ENCODE measurements at regions not wholly inside any gene's neighbourhood (a gene's known extent, or its start where the extent isn't known, plus 50 kb on each side); places are given as distances from the start of the nearest gene placed in this dataset.

GRCh38 chr15:46591462-46591861 lies 956.6 kb downstream of the SQOR start:
- Histone ChIP-seq H3K27ac (ENCODE audit: low read depth, low read length) (no peak overlapping the region), H3K56ac (replicated peaks; ENCODE audit: insufficient read length, low read depth, low read length) (no peak overlapping the region), H2AK5ac (ENCODE audit: low read depth, low read length) (no peak overlapping the region), H2BK5ac (ENCODE audit: low read depth, low read length) (no peak overlapping the region), H2BK15ac (ENCODE audit: low read length) (no peak overlapping the region), H2BK20ac (ENCODE audit: low read length) (no peak overlapping the region), H3K4me3 (ENCODE audit: extremely low read depth in 1 of 4, insufficient read depth in 2 of 4, low read depth in 3 of 4, low read length in 4 of 4) (no peak overlapping the region), H4K8ac (ENCODE audit: extremely low read depth, insufficient read depth, low read length) (no peak overlapping the region), H3K79me2 (ENCODE audit: control insufficient read depth in 1 of 2, insufficient read depth in 2 of 2, low read length in 2 of 2) (no peaks in the 10 kb centered on the region), H3K79me1 (ENCODE audit: low read depth, low read length) (no peaks in the 10 kb centered on the region), H3K23ac (ENCODE audit: insufficient read length) (no peak overlapping the region), H2AFZ (ENCODE audit: low read length) (no peak overlapping the region), H3K23me2 (ENCODE audit: low read depth, low read length) (peaks cover 2% of the 10 kb centered on the region; the same call in 1 of the 2 replicates), H3K18ac (ENCODE audit: extremely low read depth, low read length) (no peak overlapping the region), H4K20me1 (replicated peaks in 1 of 2; ENCODE audit: control insufficient read depth in 1 of 2, insufficient read depth in 2 of 2, low read length in 2 of 2) (no peaks in the 10 kb centered on the region), H3K4ac (replicated peaks; ENCODE audit: insufficient read length, low read depth, low read length) (no peak overlapping the region), H3K4me2 (ENCODE audit: insufficient read depth in 1 of 2, low read depth in 2 of 2, low read length in 2 of 2) (no peak overlapping the region), H3K36me3 (ENCODE audit: control insufficient read depth in 2 of 4, insufficient read depth in 4 of 4, low read length in 3 of 4) (no peaks in the 10 kb centered on the region), H3K9me3 (ENCODE audit: insufficient read depth in 2 of 2, low read depth in 1 of 2, low read length in 1 of 2) (no peaks in the 10 kb centered on the region), H3K9ac (replicated peaks in 1 of 4; ENCODE audit: extremely low read depth in 1 of 4, low read depth in 3 of 4, low read length in 3 of 4) (no peak overlapping the region), H3K14ac (ENCODE audit: insufficient read length) (no peak overlapping the region), H4K5ac (ENCODE audit: insufficient read length, low read depth, low read length) (no peak overlapping the region), H3K4me1 (replicated peaks in 1 of 4; ENCODE audit: control insufficient read depth in 3 of 4, insufficient read depth in 4 of 4, low read length in 3 of 4) (no peaks in the 10 kb centered on the region), H2BK120ac (replicated peaks; ENCODE audit: low read depth, low read length) (no peak overlapping the region), H3K27me3 (replicated peaks in 1 of 4; ENCODE audit: control insufficient read depth in 3 of 4, extremely low read depth in 1 of 4, insufficient read depth in 3 of 4, low read length in 3 of 4) (no peaks in the 10 kb centered on the region), H2BK12ac (ENCODE audit: low read depth, low read length) (no peak overlapping the region), H4K91ac (replicated peaks; ENCODE audit: insufficient read length, low read length) (no peak overlapping the region)
- CTCF ChIA-PET (ENCODE audit: partially characterized antibody) = no interaction called here
- POLR2A ChIA-PET (ENCODE audit: partially characterized antibody) = no interaction called here
- 94% methylated on average over 4 of the region's 4 CpGs; no CpG with 5 or more reads in 1 of the 2 experiments for WGBS, 2 experiments (ENCODE audit: extremely low coverage in 1 of 2, insufficient coverage in 1 of 2, insufficient read length in 1 of 2, insufficient replicate concordance in 2 of 2, low coverage in 1 of 2, low lambda C conversion rate in 2 of 2, missing lambda C conversion rate in 1 of 2)
- FAIRE-seq = no peak
- DNase-seq (ENCODE audit: low read depth in 1 of 2, low spot score in 2 of 2) = no peak
- TF ChIP-seq TEAD4 (IDR thresholded peaks at IDR 0.05; ENCODE audit: low read depth, low read length) (no peak), SP2 (IDR thresholded peaks at IDR 0.05; ENCODE audit: low read length) (no peak)

Data from H1 (cell line).